NCI-H526 (cell line): ENCODE measurements at regions not wholly inside any gene's neighbourhood (a gene's known extent, or its start where the extent isn't known, plus 50 kb on each side); places are given as distances from the start of the nearest gene placed in this dataset.

Experiments
- DNase-seq, 2 experiments: peaks; one replicate each; lab custom pipeline; 2025; lab: John Stamatoyannopoulos, UW

DNA sequence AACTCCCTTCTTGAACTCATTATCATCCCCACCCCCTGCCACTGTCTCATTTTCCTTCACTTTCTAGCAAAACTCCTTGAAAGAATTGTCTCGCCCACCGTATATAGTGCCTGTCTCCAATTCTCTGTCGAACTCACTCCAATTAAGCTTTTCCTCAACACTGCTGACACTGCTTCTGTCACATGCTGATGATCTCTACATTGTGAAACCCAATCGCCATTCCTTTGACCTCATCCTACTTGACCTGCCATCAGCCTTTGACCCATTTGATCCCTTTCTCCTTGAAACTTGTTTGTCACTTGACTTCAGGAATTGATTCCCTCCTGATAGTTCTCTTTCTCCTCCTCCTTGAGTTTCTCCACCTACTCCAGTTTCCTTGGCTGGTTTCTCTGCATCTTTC is 54.8 kb downstream of the CCDC71L start:
- no peak for DNase-seq

DNA sequence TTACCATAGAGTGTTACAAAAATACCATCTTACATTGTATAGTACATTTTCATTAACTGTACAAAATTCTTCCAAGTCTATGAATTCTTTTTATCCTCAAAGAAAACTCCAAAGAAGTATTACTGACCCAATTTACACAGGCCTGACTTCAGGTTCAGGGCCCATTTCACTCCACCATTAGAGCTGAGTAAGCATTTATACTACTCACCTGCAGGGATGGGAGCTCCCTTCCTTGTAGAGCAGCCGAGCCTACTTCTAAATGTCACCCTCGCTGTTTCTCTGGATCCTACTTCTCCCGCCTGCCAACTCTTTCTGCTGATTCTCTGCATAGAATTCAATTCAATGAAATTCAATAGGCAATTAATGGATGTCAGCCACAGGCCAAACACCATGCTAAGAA is 56.0 kb downstream of the CCDC71L start:
- no peak for DNase-seq

DNA sequence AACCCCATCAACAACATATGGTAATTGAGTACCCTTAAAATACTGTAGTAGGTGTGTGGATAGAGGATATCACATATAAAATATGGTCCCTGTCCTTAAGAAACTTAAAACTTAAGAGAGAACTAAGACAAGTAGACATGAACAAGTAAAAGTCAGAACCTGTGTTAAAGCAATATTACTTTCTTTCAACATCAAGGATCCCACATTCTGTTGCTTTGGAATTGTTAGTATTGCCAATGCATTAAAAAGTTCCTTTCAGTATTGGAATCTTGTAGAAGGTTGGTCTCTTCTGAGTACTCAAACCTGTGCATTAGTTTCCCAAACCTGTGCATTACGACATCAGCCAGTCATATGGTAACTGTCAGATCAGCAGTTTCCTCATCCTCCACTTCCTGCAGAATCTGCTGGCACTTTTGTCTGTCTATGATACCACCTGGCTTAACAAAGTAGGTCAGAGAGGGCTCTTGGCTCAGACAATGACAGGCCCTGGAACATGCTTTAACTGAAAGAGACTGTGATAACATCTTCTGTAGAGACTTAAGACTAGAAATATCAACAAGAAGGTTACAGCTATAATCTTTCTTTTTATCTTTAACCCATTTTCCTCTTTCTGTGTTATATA is 56.5 kb downstream of the CCDC71L start:
- DNase-seq = no peak

DNA sequence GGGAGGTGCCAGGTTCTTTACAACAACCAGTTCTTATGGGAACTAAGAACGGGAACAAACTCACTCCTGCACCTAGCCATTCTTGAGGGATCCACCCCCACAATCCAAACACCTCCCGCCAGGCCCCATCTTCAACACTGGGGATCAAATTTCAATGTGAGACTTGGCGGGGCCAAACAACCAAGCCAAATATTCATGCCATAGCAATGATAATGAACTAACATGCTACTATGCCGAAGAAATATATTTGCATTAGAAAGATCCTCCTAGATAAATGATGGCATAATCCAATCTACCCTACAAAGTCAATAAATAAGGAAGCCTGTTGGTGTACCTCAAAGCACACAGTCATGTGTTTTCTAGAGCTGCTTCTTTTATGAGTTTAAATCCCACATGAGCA is 57.6 kb downstream of the CCDC71L start:
- peak; percentile 85 to 89 for DNase-seq

DNA sequence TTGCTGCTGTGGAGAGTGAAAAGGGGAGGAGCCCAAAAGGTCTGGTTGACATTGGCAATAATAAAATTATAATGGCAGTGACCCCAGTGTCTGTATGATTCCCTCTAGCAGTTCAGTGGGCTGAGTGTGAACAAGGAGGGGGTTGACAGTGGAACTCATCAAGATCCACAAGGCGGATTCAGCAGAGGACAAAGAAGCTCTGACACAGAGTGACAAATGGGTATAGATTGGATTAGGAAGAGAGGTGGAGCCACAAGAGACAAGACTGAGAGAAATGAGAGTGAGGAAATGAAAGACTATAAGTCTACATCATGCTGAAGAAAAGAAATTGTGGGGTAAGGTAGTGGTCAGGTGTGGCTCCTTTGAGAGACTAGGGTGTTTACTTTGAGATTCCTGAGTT is 58.9 kb downstream of the CCDC71L start:
- DNase-seq = no peak

DNA sequence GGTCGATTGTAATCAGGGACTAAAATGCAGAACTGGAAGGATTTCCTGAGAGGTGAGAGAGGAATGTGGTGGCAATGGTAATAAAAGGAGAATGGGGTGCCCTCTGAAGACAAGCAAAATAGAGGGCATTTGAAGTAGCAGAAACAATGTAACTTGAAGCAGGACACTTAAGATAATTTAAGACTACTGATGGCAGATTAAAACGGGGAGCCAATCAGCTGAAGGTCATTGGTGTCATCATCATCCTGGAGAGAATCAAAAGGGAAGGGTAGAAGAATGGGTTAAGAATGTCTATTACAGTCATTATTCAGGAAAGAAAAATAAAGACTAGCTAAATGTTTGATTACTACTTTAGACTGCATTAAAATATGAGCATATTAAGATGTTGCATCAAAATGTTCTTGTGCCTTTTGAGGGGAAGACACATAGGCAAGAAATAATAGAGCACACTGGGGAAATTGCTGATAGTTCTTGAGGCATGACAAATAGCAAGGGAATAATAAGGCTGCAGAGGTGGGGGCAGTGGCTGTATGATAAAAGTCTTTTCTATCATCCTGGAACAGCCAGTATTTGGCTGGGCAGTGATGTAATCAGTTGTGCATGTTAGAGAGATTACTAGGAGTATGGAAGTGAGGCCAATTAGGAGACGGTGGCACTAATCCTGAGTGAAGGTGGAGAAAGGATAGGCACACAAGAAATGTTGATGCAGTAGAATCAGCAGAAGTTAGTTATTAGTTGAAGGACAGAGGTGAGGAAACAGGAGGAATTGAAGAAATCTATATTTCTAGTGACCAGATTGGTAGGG is 60.2 kb downstream of the CCDC71L start:
- no peak for DNase-seq

DNA sequence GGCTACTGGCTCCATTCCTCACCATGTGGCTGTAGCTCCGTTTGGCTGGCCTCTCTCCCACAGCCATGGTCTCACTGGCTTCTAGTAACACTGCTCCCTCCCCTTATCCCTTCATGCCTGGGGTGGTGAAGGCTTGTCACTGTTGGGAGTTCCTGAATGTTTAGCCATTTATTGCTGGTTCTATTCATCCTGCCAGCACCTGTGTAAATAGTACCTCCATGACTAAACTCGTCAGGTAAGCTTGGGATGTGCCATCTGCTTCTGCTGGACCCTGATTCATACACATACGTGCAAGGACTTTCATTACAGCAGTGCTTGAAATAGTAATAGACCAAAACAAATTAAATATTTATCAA is 61.6 kb downstream of the CCDC71L start:
- DNase-seq = peak; percentile 74 to 77

DNA sequence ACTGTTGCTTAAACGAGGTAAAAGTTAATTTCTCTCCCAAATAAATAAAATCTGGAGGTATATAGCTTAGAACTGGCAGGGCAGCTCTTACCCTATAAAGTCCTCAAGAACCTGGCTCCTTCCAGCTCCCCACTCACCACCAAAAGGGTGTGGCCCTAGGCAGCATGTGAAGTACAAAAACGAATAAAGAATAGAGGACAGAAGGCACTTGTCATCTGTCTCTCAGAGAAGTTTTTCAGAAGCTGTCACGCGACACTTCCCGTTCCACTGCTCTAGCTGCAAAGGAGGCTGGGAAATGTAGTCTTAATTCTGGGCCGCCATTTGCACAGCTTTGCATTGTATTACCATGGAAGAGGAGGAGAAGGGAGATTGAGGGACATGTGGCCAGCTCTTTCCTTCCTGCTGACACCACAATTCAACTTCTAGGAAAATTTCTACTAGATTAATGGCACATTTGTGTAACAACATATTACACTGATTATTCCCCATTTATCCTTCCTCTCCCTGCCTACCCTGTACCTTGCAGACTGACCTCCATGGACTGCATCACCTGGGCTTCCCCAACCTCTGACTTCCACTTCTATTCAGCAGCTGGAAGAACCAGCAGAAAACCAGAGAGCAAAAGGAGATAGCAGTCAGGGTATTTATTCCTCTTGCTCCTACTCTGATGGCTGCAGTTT is 62.2 kb downstream of the CCDC71L start:
- peak; percentile 67 to 85 for DNase-seq

DNA sequence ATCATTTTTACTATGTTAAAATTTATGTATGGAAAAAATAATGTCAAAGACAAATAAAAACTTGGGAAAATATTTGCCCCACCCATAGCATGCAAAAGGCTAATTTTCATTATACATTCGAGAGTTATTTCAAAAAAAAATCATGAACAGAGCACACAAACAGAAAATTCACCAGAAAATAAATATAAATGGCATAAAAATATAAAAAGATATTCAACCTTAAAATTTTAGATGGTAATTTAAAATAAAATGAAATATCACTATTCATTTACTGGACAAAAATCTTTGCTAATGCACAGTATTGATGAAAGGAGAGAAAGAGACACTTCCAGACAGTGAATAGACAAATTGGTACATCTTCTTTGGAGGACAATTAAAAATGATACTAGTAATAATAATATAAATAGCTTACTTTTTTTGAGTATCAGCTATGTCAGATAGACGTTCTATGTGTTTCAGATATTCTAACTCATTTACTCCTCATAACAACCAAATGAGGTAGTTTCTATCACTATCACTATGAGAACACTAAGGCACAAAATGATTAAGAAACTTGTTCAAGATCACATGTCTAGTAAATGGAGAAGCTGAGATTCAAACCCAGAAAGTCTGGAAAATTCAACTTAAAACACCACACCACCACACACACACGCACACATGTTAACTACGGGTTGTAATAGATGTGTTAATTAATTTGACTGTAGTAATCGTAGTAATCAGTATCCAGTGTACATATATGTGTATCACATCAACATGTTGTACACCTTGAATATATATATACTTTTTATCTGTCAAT is 63.0 kb downstream of the CCDC71L start:
- DNase-seq = no peak

DNA sequence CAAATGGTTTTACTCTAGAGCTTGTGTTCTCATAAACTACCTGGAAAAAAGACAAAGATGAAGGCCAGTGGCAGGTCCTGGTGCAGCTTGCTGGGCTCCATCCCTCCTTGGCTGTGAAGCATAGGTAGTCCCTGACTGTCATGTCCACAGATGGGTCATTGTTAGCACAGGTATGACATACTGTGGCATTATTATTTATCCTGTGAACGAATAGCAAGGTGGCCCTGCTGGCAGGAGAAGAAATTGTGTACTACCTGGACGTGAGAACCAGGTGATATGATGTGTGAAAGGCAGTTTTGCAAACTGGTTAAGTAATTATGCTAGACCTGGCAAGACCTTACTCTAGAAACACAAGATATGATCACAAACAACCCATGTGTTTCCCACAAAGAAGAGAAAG is 63.9 kb downstream of the CCDC71L start:
- DNase-seq = no peak

DNA sequence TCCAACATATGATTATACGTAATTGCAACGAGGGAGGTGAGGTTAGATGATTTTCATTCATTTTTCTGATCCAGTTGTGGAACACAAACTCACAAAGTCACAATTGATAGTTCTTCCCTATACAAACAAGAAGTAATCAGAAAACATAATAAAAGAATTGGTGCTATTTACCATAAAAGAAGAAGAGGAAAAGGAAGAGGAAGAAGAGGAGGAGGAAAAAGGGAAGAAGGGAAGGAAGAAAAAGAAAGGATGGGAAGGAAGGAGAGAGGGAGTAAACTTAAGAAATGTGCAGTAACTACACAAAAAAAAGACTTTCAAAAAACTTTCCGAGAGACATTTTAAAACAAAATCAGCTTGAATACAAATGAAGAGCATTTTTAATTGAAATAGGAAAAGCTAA is 65.0 kb downstream of the CCDC71L start:
- DNase-seq = no peak

DNA sequence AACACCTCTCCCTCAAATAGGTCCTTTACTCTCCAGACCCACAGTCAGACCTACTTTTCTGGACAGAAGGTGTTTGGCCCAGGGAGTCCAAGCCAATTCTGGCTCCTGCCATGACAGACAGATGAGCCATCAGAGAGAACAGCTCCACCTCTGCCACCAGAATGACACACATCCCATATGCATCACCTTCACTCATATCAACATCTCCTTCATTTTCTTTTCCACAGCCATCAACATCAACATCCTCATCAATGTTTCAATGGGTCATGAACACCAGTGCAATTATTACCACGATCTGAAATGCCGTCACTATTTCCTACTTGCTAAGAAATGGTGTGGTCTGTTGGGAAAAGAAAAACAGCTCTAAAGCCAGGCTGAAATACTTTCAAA is 67.9 kb downstream of the CCDC71L start:
- no peak for DNase-seq

DNA sequence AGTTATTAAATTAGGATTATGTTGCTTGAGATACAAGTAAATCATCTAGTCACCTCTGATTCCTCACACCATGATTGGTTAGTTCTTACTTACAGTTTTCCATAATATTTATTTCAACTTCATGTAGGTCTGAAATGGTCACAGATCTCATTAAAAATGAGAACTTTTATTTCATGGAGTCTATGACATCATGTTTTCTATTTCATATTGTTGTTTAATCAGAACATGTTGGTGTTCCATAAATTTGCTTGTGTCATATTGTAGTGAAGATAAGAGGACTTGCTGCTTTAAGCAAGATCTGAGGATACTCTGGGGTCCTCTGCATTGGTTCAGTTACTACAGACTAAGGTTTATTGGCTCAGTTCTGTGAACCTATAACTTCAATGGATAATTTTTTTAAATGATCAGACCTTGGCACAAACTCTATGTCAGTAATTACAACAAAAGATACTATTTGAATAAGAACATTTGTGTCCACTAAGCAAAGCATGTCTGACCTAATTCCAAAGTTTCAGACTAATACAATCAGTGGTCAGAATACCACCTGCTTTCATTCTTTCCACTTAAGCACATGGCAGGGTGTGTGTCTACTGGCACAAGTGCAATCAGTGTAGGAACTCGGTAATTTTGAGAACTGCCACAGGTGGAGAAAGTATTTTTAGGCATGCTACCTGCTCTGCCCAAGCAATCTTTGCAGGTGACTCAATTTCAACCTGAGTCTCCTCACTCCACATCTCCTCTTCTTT is 68.5 kb downstream of the CCDC71L start:
- no peak for DNase-seq

DNA sequence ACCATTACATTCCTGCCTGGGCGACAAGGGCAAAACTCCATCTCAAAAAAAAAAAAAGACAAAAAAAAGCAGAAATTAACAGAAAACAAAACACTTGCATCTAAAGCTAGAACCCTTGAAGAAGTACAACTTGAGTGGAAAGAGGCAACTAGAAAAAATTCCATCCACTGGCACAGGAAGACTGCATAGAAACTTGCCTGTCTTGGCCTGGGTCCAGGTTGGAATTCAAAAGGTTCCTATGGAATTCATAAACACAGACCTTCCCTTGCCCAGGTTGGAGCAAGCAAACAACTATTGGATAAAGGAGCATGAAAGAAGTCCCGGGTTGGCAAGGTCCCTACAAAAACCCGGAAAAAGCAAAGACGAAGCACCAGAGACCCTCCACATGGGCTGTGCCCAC is 69.8 kb downstream of the CCDC71L start:
- no peak for DNase-seq

DNA sequence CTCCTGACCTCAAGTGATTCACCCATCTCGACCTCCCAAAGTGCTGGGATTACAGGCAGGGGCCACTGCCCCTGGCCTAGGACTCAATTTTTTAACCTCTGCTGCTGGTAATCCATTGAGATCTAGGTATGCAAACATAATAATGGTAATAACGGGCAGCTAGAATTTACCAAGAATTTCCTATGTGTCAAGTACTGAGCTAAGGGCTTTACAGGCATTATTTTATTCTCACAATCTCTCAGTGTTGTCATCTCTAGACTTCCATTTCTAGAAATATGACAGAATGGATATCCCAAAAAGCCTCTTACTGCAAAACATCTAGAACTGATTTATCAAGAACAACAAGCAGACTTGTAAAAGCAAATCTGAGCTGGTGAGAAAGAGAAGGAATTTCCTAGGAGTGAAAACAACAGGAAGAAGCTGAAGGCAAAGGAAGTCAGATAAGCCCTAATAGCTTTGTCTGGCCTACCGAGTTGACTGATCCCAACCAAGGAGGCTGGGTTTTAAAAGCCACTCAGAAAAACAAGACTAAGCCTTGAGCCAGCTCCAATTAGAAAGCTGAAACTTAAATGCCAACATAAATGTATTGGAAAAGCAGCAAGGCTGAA is 70.6 kb downstream of the CCDC71L start:
- no peak for DNase-seq

DNA sequence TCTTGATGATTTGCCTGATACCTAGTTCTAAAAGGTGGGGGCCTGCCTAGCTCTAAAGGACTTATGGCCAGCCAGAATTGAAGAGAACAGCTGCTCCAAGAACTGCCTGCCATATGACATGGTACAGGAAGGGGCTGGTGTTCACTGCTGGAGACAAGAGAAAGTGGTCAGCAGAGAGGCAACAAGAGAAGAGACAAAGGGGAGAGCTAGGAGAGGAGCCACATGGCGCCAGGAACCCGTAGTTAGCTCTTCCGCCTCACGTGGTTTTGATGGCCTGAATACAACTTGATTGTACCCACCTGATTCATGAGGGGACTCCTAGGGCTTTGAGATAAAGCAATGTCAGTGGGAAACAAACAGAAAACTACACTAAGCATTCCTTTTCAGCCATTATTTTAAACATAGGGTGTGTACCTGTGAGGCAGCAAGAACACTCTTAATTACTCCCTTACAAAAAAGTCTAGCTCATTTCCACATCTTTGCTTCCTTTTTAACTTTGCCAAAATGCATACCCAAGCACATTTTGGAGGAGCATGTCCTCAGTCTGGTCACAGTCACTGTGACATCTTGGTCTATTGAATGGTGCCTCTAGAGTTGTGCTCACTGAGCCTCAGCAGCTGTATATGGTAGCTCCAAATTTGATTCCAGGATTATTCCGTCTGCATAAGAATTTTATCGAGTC is 71.6 kb downstream of the CCDC71L start:
- DNase-seq = peak in 1 of 2 experiments; percentile 8

DNA sequence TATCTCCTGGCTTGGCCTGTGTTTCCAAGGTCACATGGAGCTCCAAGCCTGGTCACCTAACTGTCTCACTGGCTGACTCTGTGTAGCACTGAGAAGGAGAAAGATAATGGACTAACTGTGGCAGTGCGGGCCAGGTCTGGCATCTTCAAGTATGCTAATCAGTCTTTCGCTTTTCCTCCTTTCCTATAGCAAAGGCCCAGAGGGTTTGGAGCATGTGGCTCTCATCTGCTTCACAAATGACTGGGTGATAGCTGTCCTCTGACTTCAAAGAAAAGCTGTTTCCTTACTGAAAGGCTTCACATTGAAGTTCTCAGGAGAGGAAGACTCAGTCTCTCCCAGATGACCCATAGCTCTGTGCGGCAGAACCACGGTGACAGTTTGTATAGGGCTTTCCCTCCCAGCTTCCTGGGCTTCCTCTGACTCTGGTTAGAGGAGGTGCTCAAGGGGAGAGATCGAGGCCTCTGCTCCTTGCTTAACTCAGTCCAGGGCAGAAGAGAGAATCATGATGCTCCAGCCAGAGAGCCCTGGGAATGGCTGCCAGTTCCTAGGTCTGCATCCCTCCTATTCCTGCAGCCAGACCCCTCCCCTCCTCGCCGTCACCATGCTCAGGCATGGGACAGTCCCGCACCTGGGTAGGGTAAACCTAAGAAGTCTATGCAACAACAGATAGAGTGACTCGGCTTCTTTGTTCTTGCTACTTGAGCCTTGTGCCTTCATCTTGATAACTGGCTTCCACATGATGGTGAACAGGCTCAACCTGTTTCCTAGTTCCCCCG is 72.3 kb downstream of the CCDC71L start:
- no peak for DNase-seq

DNA sequence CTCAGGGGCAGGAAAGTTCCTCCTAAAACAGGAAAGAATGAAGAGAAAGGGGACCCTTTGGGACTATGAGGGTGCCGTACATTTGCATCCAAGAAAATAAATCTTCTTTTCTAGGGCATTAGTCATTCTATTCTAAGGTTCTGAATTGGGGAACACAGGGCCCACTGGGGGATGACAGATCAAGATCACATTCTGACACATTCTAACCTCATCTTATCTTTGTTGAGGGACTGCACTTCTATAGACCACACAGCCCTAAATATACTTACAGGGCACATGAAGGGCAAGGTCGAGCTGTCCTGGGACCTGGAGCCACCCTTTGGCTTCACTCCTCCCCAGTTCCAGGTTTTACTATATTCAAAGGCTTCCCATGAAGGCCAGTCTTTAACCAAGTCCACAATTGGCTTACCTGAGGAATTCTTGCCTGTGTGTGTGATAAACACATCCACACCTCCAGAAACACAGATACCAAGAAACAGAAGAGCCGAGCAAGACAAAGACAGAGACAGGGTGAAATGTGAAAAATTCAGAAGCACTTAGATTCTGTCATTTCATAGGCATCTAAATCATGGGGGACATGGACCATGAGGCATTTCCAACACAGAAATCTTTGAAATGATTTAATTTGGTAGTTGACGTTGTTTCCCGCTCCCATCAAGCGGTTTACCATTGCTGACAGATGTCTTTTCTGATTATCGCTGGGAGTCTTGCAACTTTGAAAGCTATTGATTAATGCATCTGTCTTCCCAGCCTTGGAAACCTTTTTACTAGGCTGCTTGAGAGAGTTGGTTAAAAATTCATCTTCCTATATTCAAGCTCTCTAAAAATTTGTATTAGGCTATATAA is 75.8 kb downstream of the CCDC71L start:
- no peak for DNase-seq
